H4 (cell line): ENCODE measurements at regions not wholly inside any gene's neighbourhood (a gene's known extent, or its start where the extent isn't known, plus 50 kb on each side); places are given as distances from the start of the nearest gene placed in this dataset.
"Not testable (repeated sequence)": the region's sequence is repeated elsewhere in the genome, so short reads cannot be mapped to it uniquely, and the experiment has no call there.

ENCODE experiments used
- DNase-seq: peaks from one replicate; pipeline ENCODE4 v3.0.0-alpha.2; 2015; ENCODE audit warnings: low spot score

DNA sequence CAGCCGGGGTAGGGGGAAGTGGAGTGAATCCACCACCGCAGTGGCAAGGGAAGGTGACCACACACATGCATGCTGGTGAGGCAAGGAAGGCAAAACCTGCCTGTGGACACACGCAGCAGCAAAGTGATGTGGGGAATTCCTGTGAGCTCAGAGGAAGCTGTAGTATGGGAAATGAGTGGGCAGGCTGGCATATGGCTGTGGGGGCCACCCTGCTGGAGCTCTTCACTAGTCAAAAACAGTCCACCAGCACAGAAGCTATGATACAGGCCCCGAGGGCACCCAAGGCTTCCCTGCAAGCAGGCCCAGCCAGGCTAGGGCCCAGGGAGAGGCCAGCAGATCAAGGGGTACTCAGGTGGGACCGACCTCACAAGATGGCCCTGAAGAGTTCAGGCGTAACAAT is 239.1 kb downstream of the CHM start:
- no peak for DNase-seq

DNA sequence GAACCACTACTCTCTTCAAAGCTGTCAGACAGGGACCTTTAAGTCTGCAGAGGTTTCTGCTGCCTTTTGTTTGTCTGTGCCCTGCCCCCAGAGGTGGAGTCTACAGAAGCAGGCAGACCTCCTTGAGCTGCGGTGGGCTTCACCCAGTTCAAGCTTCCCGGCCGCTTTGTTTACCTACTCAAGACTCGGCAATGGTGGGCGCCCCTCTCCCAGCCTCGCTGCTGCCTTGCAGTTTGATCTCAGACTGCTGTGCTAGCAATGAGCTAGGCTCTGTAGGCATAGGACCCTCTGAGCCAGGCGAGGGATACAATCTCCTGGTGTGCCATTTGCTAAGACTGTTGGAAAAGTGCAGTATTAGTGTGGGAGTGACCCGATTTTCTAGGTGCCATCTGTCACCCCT is 275.0 kb downstream of the CHM start:
- DNase-seq = not testable (repeated sequence)

DNA sequence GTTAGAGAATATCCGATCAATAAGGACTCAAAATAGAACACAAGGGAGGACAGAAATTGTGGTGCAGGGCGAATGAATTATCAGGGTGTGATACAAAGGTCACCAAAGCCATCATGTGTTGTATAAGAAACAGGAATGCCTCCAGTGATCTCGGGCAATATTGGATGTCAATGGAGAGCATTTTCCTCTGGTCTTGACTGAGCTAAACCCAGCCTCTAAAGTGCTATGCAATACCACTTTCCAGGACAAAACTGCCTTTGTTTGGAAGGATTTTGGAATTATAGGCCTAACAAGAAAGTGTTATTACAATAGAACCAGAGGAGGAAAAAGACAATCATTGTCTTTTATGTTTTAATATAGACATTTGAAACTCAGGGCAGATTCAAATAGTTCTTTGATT is 281.7 kb downstream of the CHM start:
- no peak for DNase-seq

DNA sequence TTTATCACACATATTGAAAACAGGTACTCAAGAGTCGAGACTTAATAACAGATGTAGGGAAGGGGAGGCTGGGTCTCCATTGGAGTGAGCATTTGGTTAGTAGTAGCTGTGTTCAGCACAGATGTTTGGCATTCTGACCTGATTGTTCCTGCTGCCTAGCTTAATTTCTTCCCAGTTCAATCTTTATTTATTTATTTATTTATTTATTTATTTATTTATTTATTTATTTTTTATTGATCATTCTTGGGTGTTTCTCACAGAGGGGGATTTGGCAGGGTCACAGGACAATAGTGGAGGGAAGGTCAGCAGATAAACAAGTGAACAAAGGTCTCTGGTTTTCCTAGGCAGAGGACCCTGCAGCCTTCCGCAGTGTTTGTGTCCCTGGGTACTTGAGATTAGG is 324.3 kb downstream of the CHM start:
- DNase-seq = not testable (repeated sequence)

DNA sequence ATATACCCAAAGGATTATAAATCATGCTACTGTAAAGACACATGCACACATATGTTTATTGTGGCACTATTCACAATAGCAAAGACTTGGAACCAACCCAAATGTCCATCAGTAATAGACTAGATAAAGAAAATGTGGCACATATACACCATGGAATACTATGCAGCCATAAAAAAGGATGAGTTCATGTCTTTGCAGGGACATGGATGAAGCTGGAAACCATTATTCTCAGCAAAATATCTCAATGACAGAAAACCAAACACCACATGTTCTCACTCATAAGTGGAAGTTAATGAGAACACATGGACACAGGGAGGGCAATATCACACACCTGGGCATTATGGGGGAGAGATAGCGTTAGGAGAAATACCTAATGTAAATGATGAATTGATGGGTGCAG is 323.8 kb upstream of the POF1B start:
- not testable (repeated sequence) for DNase-seq

DNA sequence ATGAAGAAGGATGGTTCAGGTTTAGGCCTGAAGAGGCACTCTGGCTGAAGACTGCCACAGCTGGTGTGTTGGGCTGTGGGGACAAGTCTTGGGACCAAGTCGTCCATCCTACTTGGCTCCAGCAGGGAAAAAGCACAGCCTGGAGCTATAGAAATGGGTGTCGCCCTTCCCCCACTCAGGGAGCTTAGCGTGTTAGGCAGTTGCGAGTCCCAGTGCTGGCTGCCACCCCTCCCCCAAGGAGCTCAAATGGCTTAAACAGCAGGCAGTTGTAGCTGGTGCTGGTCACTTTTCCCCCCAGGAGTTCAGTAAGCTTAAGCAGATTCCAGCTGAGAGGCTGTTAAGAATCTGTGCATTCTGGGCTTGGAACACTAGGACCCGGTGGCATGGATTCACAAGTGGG is 319.5 kb upstream of the POF1B start:
- DNase-seq = no peak

DNA sequence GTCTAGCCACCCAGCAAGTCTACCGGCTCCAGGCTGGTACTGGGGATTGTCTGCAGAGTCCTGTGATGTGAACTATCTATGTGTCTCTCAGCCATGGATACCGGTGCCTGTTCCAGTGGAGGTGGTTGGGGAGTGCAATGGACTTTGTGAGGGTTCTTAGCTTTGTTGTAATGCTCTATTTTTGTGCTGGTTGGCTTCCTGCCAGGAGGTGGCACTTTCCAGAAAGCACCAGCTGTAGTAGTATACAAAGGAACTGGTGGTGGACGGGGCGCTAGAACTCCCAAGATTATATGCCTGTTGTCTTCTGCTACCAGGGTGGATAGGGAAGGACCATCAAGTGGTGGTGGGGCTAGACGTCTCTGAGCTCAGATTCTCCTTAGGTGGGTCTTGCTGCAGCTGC is 306.4 kb upstream of the POF1B start:
- DNase-seq = no peak

DNA sequence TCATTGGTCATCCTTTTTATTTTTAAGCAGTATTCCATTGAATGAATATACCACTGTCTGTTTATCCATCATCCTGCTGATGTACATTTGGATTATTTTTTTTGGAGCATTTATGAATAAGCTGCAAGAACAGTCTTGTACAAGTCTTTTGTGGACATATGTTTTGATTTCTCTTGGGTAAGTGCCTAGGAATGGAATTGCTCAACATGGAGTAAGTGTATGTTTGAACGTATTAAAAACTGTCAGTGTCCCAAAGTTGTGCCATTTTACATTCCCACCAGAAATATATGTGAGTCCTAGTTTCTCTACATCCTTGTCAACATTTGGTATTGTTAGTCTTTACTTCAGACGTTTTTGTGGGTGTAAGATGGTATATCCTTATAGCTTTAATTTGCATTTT is 287.0 kb upstream of the POF1B start:
- no peak for DNase-seq

DNA sequence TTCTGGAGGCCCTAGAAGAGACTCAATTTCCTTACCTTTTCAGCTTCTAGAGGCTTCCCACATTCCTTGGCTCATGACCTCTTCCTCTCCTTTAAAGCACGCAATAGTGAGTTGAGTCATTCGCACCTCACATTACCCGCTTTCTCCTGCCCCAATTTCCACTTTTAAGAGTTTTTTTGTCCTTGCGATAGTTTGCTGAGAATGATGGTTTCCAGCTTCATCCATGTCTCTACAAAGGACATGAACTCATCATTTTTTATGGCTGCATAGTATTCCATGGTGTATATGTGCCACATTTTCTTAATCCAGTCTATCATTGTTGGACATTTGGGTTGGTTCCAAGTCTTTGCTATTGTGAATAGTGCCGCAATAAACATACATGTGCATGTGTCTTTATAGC is 284.5 kb upstream of the POF1B start:
- DNase-seq = not testable (repeated sequence)

DNA sequence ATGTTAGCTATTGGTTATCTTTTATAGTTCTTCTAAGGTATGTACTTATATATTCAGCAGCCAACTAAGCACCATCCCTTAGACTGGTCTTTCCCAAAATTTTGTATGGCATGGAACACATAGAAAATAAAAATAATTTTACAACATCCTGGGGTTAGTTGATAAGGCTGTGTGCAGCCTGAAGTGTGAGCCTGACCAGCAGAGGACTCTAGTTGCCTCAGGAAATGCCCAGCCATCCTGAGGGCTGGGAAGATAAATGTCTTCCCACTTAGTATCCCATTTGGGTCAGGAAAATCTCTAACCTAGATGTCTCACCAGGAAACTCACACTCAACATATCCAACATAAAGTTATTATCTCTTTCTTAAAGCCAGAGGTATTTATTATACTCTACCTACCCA is 251.4 kb upstream of the POF1B start:
- DNase-seq = no peak

DNA sequence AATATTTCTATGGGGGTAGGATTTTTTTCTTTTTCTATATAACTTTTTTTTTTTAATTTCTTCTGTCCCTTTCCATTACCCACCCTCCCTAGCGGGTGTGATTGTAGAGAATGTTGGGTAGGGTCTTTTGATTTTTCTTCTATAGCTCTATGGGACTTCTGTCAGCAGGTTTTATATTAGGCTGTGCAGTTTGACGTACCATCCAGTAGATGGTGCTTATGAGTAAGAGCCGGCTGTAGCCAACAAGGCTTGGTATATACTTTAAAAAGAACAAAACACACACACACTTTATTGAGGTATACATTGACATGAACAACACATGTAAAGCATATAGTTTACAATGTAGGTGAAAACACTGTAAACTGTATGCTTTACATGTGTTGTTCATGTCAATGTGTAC is 247.9 kb upstream of the POF1B start:
- no peak for DNase-seq

DNA sequence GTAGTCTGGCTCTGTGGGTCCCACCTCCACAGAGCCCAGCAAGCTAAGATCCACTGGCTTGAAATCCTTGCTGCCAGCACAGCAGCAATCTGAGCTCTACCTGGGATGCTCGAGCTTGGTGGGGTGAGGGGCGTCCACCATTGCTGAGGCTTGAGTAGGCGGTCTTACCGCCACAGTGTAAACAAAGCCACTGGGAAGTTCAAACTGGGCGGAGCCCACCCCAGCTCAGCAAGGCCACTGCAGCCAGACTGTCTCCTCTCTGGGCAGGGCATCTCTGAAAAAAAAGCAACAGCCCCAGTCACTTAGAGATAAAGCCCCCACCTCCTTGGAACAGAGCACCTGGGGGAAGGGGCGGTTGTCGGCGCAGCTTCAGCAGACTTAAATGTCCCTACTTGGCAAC is 243.2 kb upstream of the POF1B start:
- no peak for DNase-seq

DNA sequence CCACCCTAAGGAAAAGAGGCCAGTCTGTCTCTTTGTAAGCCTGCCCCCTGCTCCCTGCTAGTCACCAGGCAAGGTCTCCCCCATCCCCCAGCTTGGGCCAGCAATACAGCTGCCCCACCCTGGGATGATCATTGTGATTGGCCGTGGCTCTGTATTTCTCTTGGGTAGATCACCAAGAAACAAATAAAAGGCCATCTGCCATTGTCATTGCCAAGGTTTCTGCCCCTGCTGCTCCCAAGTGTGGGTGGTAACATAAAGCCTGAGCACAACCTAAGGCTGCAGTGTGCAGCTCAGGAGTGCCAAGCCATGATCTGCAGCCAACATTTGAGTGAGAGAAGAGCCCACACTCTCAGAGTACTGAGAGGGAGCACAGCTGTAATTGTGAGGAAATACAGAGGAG is 241.0 kb upstream of the POF1B start:
- no peak for DNase-seq

DNA sequence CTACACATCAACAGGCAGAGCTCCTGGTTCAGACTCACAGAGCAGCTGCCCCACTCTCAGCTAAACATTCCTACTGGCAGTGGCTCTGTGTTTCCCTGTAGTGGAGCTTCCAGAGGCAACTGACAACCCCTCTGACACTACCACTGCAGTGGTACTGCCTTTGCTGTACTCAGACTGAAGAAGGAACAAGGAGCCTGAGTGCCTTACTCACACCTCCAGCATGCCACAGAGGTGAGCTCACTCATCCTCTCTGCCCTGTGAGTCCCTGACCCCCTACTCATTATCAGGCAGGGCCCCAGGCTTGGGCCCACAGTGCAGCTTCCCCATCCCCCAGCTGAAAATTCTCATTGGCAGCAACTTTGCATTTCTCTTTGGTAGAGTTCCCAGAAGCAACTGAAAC is 240.5 kb upstream of the POF1B start:
- no peak for DNase-seq

DNA sequence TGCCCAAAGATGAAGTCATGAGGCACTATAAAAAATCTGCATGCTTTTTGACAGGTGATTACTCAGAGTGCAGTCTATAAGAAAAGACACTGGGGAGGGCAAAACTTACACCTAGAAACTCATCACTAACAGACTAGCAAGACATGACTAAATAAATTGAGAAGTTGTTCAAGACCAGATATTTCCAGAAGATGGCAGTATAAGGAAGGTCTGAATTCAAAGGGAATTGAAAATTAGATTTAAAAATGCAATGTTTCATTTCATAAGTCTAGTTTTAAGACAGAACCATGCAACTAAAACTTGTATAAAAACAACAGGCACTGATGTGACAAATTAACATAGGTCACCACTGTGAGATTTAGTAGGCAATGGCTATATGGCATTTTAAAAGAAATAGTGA is 232.5 kb upstream of the POF1B start:
- no peak for DNase-seq

DNA sequence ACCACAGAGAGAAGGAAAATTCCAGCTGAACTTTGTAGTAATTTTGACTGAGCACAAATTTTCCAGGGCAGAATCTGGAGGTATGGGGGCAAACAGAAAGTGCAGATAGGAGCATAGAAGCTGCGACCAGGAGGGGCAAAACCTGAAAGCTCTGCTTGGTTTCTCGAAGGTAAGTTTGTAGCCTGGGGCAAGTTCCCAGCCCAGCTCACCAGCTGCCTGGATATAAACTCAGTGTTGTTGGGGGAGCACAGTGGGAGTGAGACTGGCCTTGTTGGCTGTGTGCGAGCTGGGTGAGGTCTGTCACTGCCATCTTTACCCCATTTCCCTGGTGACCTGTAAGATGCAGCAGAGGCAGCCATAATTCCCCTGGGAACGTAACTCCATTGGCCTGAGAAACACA is 213.5 kb upstream of the POF1B start:
- DNase-seq = no peak

DNA sequence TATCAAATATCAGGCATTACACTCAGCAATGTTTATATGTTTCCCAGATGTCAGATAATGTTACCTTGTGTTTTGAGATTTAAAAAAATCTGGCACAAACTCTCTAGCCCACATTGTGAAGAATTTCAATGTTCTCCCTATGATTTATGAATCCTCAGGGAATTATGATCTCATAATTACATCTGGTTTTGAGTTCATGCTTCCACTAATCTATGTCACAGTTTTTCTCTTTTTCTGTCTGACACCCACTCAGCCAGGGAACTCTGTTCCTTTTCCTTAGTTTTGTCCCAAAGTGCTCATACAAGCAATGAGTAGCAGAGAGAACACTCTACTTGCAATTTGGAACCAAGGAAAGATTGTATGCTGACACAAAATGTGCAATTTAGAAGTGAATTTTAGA is 212.1 kb upstream of the POF1B start:
- DNase-seq = no peak

DNA sequence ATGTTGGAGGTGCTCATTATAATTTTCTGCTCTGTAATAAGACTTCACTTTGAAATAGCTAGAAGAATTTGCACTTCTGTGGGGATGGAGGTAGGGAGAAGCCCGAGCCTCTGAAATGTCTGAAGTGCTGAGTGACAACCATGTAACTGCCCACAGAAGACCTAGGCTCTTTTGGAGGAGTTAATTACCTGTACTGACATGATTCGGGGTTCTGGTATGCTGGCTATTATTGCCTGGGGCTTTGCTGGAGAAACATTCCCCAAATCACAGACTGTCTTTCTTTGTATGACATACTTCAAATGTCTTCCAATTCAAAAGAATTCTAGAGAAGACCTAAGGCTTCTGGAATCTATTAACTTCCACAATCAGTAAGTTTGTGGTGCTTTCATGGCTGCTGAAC is 211.2 kb upstream of the POF1B start:
- DNase-seq = no peak

DNA sequence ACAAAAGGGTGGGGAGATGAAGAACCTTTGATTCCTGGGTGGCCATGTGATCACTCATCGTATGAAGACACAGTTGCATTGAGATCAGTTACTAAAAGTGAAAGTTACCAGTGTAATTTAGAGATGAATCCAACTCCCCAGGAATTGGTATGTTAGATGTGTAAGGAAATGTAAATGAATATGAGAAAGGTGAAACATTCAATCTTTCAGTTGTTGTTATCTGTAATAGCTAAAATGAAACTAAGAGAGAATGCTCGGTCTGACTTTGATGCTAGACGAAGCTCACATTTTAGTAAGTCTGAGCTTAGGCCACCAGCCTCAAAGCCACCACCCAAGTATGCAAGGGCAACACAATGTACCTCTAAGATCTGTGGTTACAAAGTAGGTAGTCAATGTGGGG is 194.3 kb upstream of the POF1B start:
- no peak for DNase-seq

DNA sequence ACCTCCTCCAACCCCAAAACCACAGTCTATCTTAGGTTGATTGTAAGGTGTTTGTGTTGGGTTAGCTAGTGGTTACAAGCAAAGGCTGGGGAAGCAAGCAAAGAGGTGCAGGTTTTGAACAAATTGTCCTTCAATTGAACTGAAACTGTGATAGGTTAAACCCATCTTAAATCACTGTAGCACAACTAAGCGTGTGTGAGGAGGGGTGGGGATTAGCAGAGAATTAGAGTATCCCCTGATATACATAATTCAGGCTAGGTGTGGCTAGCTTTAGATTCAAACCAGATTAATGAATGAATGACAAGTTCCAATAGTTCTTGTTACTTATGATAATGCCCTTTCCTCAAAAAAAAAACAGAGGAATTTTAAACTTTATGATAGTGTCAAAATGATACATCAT is 191.0 kb upstream of the POF1B start:
- DNase-seq = no peak

DNA sequence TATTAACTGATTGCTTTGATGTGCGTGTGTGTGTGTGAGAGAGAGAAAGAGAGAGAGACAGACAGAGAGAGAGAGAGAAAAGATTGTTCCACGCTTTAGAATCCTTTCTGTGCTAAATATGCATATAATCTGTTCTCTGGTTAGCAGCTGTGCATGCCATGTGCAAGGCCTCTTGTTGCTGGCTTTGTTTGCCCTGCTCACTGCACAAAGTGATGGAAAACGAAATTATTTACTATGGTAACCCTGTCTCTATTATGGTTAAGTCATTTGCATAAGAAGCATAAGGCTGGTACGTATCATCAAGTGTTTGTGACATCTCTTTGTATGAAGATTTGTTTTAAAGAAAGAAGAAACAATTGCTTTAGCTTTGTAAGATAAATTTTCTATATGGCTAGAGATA is 190.2 kb upstream of the POF1B start:
- no peak for DNase-seq

DNA sequence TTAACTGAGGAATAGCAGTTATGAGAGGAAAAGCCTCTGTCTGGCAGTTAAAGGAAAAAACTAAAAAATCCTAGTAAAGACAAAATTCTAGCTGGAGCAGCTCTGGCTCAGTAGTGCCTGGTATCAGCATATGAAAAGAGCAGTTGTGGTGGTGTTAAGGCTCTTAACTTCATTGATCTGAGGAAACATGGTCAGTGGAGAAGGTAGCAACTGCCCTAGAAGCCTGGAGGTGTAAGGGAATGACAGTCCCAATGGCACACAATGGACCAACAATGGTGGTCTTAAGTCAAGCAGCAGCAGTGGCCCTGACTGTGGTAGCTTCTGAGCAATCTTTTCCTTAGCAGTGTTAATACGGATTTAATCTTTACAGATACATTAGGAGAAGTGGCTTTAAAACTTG is 189.6 kb upstream of the POF1B start:
- DNase-seq = no peak

DNA sequence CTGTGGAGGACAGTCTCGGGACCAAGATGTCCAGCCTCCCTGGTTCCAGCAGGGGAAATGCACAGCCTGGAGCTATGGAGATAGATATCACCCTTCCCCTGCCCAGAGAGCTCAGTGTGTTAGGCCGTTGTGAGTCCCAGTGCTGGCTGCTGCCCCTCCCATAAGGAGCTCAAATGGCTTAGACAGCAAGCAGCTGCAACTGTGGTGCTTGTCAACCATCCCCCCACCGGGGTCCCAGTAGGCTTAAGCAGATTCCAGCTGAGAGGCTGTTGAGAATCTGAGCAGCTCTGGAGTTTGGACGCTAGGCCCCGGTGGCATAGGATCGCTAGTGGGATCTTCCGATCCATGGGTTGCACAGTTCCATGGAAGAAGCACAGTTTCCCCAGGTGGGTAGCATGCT is 181.8 kb upstream of the POF1B start:
- DNase-seq = no peak

DNA sequence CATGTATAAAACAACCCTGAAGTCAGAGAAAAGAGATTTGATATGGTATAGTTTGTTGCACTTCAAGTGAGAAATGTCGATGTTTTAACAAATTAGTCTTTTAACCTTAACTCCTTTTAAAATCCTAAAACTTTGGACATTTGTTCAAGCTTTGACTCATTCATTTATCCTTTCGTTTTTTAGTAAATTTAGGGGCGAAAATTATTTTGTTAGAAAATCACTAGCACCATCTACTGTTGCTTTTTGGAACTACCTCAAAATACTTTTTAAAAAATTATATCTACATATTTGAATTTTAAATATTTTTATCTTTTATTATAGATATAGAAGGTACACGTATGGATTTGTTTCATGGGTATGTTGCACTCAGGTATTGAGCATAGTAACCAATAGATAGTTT is 165.1 kb upstream of the POF1B start:
- no peak for DNase-seq

DNA sequence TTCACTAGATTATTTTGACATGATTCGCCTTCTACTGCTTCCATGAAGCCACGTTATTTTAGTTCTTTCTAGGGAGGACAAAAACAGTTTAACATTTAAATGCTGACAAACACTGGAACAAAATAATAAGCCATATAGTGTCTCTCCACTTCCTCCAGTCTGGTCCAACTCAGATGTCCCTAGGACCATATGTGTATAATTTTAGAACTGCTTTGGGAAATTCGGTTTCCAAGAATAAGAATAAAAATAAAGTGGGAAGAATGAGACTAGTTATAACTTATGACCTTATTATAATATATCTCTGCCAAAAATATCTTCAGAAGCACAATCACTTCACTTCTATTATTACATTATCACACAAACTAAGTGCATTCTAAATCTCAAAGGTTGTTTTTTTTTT is 164.4 kb upstream of the POF1B start:
- DNase-seq = no peak
